HEK293 (cell line): ENCODE measurements at regions not wholly inside any gene's neighbourhood (a gene's known extent, or its start where the extent isn't known, plus 50 kb on each side); places are given as distances from the start of the nearest gene placed in this dataset.

ENCODE experiments used
- CTCF ChIA-PET: fragments of 350-600 bp; formaldehyde crosslinking; extraction: SDS; loops from one replicate; lab custom pipeline; 2021; ENCODE audit warnings: antibody characterized with exemption; lab: Yijun Ruan, JAX
- POLR2A ChIA-PET: fragments of 300-600 bp; formaldehyde crosslinking; extraction: SDS; loops from one replicate; lab custom pipeline; 2020; ENCODE audit warnings: antibody characterized with exemption, inconsistent platforms; lab: Yijun Ruan, JAX
- H3K27ac ChIP-seq: fragments of 200-500 bp; sonication (Bioruptor generic); 2 replicates; pipeline ENCODE4 v1.5.1; 2014; ENCODE audit warnings: low read depth, low read length, control low read depth, inconsistent platforms; ENCODE audit errors: extremely low read depth
- H3K36me3 ChIP-seq, 2 experiments: fragments of 200-500 bp in 1 of 2; sonication (Bioruptor generic) in 1 of 2; 1 replicate in 1 of 2; 2 replicates in 1 of 2; pipeline ENCODE4 v1.5.1; 2014 to 2017; ENCODE audit warnings: inconsistent platforms in 2 of 2, low read length in 2 of 2; ENCODE audit not compliant: control insufficient read depth in 2 of 2, insufficient read depth in 1 of 2
- H3K4me1 ChIP-seq: fragments of 200-500 bp; sonication (Bioruptor generic); 2 replicates; pipeline ENCODE4 v1.5.1; 2014; ENCODE audit warnings: mild to moderate bottlenecking, low read length, inconsistent platforms; ENCODE audit not compliant: control insufficient read depth, insufficient read depth
- H3K4me3 ChIP-seq: 2 replicates; pipeline ENCODE4 v1.5.1; 2011; ENCODE audit warnings: low read depth, mild to moderate bottlenecking, control low read depth, low read length, moderate library complexity
- H3K9me3 ChIP-seq: fragments of 200-500 bp; sonication (Bioruptor generic); 2 replicates; pipeline ENCODE4 v1.5.1; 2014; ENCODE audit warnings: low read depth, low read length, inconsistent platforms; ENCODE audit not compliant: control insufficient read depth, insufficient read depth
- GFI1B ChIP-seq: fragments of 450-650 bp; formaldehyde crosslinking; IDR thresholded peaks from 2 replicates; pipeline ENCODE4 v1.5.1; 2016; ENCODE audit warnings: missing biosample characterization, missing genetic modification characterization
- KLF16 ChIP-seq: fragments of 450-650 bp; formaldehyde crosslinking; IDR thresholded peaks from 2 replicates; pipeline ENCODE4 v1.5.1; 2017; ENCODE audit warnings: missing biosample characterization, missing genetic modification characterization
- MZF1 ChIP-seq: fragments of 450-650 bp; formaldehyde crosslinking; IDR thresholded peaks from 2 replicates; pipeline ENCODE4 v1.5.1; 2017; ENCODE audit warnings: missing biosample characterization, missing genetic modification characterization, borderline replicate concordance
- SALL2 ChIP-seq: fragments of 450-650 bp; formaldehyde crosslinking; IDR thresholded peaks from 2 replicates; pipeline ENCODE4 v1.5.0; 2017; ENCODE audit warnings: missing biosample characterization, mild to moderate bottlenecking, missing genetic modification characterization, borderline replicate concordance
- SP7 ChIP-seq: fragments of 450-650 bp; formaldehyde crosslinking; IDR thresholded peaks from 2 replicates; pipeline ENCODE4 v1.5.1; 2016; ENCODE audit warnings: missing biosample characterization, missing genetic modification characterization
- ZIC2 ChIP-seq: fragments of 450-650 bp; formaldehyde crosslinking; IDR thresholded peaks from 2 replicates; pipeline ENCODE4 v1.5.1; 2016; ENCODE audit warnings: missing biosample characterization, missing genetic modification characterization
- ZNF2 ChIP-seq: fragments of 450-650 bp; formaldehyde crosslinking; IDR thresholded peaks from 2 replicates; pipeline ENCODE4 v1.5.1; 2016; ENCODE audit warnings: missing biosample characterization, missing genetic modification characterization
- ZNF214 ChIP-seq: fragments of 450-650 bp; formaldehyde crosslinking; IDR thresholded peaks from 2 replicates; pipeline ENCODE4 v1.5.1; 2017; ENCODE audit warnings: missing biosample characterization, mild to moderate bottlenecking, missing genetic modification characterization, borderline replicate concordance
- ZNF324 ChIP-seq: fragments of 450-650 bp; formaldehyde crosslinking; IDR thresholded peaks from 2 replicates; pipeline ENCODE4 v1.5.1; 2016; ENCODE audit warnings: missing biosample characterization, missing genetic modification characterization
- ZNF548 ChIP-seq: fragments of 450-650 bp; formaldehyde crosslinking; IDR thresholded peaks from 2 replicates; pipeline ENCODE4 v1.5.1; 2016; ENCODE audit warnings: missing biosample characterization, missing genetic modification characterization
- ZNF664 ChIP-seq: fragments of 450-650 bp; formaldehyde crosslinking; IDR thresholded peaks from 2 replicates; pipeline ENCODE4 v1.5.1; 2016; ENCODE audit warnings: missing biosample characterization, missing genetic modification characterization
- ZNF707 ChIP-seq: fragments of 450-650 bp; formaldehyde crosslinking; IDR thresholded peaks from 2 replicates; pipeline ENCODE4 v1.5.1; 2016; ENCODE audit warnings: missing biosample characterization, missing genetic modification characterization
- ZSCAN23 ChIP-seq: fragments of 450-650 bp; formaldehyde crosslinking; IDR thresholded peaks from 2 replicates; pipeline ENCODE4 v1.5.1; 2016; ENCODE audit warnings: missing biosample characterization, missing genetic modification characterization
- TF ChIP-seq, protein P1 (sequence below): fragments of 450-650 bp; formaldehyde crosslinking; optimal IDR thresholded peaks from 2 replicates; pipeline ENCODE3; 2016; ENCODE audit warnings: missing biosample characterization, mild to moderate bottlenecking, missing genetic modification characterization
- TF ChIP-seq, protein P2 (sequence below): fragments of 450-650 bp; formaldehyde crosslinking; IDR thresholded peaks from 2 replicates; pipeline ENCODE4 v1.5.1; 2017; ENCODE audit warnings: missing biosample characterization, missing genetic modification characterization
- TF ChIP-seq, protein P3 (sequence below): fragments of 450-650 bp; formaldehyde crosslinking; IDR thresholded peaks from 2 replicates; pipeline ENCODE4 v1.5.1; 2016; ENCODE audit warnings: missing biosample characterization, missing genetic modification characterization

DNA sequence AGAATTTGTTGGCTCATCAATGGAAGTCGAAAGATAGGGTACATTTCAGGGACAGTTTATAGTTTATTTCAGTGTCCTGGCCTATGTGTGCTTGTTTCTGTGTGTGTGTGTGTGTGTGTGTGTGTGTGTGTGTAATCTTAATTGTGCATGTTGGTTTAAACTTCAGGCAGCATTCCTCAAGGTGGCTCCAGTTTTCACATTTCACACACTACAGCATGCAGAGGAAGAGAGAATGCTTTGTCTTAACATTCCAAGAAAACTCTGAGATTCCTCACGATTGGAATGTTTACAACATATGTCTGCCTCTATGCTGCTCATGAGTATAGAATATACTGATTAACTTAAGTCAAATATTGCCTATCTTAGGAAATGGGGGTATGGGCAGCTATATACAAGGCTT, 332.6 kb upstream of the EPHA7 start:
- no peaks in the 10 kb centered on the region for H3K36me3 ChIP-seq
- POLR2A ChIA-PET: no interaction called here
- CTCF ChIA-PET: interaction anchor here (0.6 to 0.9 kb wide), 2 partner anchors 27 to 171 kb away, joined by 3 to 6 read pairs; no protein-coding TSS in a partner anchor

DNA sequence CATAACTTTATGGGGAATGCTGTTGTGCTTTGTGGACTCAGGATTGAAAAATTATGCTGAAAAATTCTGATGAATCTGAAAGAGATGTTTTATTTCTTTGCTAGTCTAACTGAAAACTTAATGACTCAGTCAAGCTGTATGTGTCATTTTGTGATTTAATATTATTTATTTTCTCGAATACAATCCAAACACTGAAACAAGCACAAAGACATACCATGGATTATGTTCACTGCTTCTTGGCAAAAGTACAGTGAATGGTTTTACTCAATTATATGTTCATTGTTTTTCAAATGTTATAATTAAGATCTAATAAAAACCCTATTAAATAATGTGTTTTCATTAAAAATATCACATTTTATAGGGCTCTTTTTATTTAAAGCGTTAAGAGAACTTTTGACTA, 330.6 kb upstream of the EPHA7 start:
- no peak overlapping the region for H3K4me3 ChIP-seq
- TF ChIP-seq ZNF2 (tag by site-specific recombination): no peak
- TF ChIP-seq, protein P1, sequence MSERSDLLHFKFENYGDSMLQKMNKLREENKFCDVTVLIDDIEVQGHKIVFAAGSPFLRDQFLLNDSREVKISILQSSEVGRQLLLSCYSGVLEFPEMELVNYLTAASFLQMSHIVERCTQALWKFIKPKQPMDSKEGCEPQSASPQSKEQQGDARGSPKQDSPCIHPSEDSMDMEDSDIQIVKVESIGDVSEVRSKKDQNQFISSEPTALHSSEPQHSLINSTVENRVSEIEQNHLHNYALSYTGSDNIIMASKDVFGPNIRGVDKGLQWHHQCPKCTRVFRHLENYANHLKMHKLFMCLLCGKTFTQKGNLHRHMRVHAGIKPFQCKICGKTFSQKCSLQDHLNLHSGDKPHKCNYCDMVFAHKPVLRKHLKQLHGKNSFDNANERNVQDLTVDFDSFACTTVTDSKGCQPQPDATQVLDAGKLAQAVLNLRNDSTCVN (tag by site-specific recombination): no peak
- TF ChIP-seq ZNF548 (tag by site-specific recombination): no peak
- no peak for TF ChIP-seq KLF16 (tag by site-specific recombination)
- CTCF ChIA-PET: no interaction called here
- POLR2A ChIA-PET: no interaction called here
- no peaks in the 10 kb centered on the region for H3K4me1 ChIP-seq
- H3K36me3 ChIP-seq: no peaks in the 10 kb centered on the region
- H3K27ac ChIP-seq: no peak overlapping the region
- no peaks in the 10 kb centered on the region for H3K9me3 ChIP-seq

More for the DNA sequence above, 332.6 kb upstream of the EPHA7 start:
- no peak overlapping the region for H3K4me3 ChIP-seq
- H3K27ac ChIP-seq: no peak overlapping the region
- no peaks in the 10 kb centered on the region for H3K4me1 ChIP-seq
- TF ChIP-seq SALL2: no peak
- TF ChIP-seq, protein P2, sequence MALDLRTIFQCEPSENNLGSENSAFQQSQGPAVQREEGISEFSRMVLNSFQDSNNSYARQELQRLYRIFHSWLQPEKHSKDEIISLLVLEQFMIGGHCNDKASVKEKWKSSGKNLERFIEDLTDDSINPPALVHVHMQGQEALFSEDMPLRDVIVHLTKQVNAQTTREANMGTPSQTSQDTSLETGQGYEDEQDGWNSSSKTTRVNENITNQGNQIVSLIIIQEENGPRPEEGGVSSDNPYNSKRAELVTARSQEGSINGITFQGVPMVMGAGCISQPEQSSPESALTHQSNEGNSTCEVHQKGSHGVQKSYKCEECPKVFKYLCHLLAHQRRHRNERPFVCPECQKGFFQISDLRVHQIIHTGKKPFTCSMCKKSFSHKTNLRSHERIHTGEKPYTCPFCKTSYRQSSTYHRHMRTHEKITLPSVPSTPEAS (tag by site-specific recombination): peak; percentile 29; the same call in 1 of the 2 replicates
- TF ChIP-seq, all 188 proteins: peak for 1
- no peaks in the 10 kb centered on the region for H3K9me3 ChIP-seq

DNA sequence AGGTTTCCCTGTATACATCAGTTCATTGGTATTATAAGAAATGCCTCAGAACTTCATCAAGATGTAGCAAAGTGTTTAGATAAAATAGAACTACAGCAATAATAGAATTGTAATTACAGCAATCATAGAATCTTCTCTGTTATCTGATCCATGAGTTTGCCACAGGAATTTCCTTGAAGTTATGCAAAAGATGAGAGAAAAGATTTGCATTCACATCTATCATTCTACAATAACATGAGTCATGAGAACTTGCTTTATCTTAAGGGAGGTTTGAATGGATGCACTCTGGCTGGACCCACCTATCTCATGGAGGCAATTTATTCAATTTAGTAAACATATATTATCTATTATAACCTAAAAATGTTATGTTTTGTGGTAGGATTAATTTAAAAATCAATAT, 329.8 kb upstream of the EPHA7 start:
- ChIA-PET CTCF (no interaction called here), POLR2A (no interaction called here)
- Histone ChIP-seq H3K4me1 (no peaks in the 10 kb centered on the region), H3K36me3 (no peaks in the 10 kb centered on the region)
- TF ChIP-seq GFI1B (tag by site-specific recombination) (no peak), ZNF324 (tag by site-specific recombination) (no peak), ZNF707 (no peak), ZNF214 (no peak), ZNF664 (no peak), ZSCAN23 (tag by site-specific recombination) (no peak), MZF1 (tag by site-specific recombination) (no peak), ZIC2 (tag by site-specific recombination) (no peak), SP7 (no peak)
- TF ChIP-seq, protein P3, sequence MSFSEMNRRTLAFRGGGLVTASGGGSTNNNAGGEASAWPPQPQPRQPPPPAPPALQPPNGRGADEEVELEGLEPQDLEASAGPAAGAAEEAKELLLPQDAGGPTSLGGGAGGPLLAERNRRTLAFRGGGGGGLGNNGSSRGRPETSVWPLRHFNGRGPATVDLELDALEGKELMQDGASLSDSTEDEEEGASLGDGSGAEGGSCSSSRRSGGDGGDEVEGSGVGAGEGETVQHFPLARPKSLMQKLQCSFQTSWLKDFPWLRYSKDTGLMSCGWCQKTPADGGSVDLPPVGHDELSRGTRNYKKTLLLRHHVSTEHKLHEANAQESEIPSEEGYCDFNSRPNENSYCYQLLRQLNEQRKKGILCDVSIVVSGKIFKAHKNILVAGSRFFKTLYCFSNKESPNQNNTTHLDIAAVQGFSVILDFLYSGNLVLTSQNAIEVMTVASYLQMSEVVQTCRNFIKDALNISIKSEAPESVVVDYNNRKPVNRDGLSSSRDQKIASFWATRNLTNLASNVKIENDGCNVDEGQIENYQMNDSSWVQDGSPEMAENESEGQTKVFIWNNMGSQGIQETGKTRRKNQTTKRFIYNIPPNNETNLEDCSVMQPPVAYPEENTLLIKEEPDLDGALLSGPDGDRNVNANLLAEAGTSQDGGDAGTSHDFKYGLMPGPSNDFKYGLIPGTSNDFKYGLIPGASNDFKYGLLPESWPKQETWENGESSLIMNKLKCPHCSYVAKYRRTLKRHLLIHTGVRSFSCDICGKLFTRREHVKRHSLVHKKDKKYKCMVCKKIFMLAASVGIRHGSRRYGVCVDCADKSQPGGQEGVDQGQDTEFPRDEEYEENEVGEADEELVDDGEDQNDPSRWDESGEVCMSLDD (tag by site-specific recombination): no peak
- TF ChIP-seq, all 188 proteins: peak for 0
- H3K9me3 ChIP-seq: no peaks in the 10 kb centered on the region
- H3K27ac ChIP-seq: no peak overlapping the region
- H3K4me3 ChIP-seq: no peak overlapping the region
